Prostate gland (tissue), 2 donors: ENCODE measurements at regions not wholly inside any gene's neighbourhood (a gene's known extent, or its start where the extent isn't known, plus 50 kb on each side); places are given as distances from the start of the nearest gene placed in this dataset.

ENCODE experiments used
- CTCF ChIP-seq, 4 experiments: fragments of 200-600 bp in 2 of 4; fragments of 450-650 bp in 2 of 4; sonication (generic) in 2 of 4; IDR thresholded peaks; 1 replicate in 3 of 4; 2 replicates in 1 of 4; pipeline ENCODE4 v1.5.1; 2016 to 2019; ENCODE audit warnings: antibody characterized with exemption in 4 of 4, mild to moderate bottlenecking in 2 of 4, moderate library complexity in 2 of 4
- POLR2A ChIP-seq: fragments of 450-650 bp; IDR thresholded peaks from one replicate; pipeline ENCODE4 v1.6.1; 2016; ENCODE audit warnings: antibody characterized with exemption, mild to moderate bottlenecking
- POLR2AphosphoS5 ChIP-seq: sonication (generic); formaldehyde crosslinking; IDR thresholded peaks from one replicate; pipeline ENCODE4 v1.6.1; 2017; ENCODE audit warnings: antibody characterized with exemption

- TF ChIP-seq CTCF (IDR thresholded peaks at IDR 0.05): no peak
- TF ChIP-seq POLR2A: no peak
- TF ChIP-seq POLR2AphosphoS5: no peak
These were observed 183.3 kb upstream of the ELAVL2 start for GRCh38 chr9:24009322-24009721.
